ENCODE measurements at regions not wholly inside any gene's neighbourhood (a gene's known extent, or its start where the extent isn't known, plus 50 kb on each side); places are given as distances from the start of the nearest gene placed in this dataset.
"Not testable (repeated sequence)": the region's sequence is repeated elsewhere in the genome, so short reads cannot be mapped to it uniquely, and the experiment has no call there.

- no peak for DNase-seq
Observed at GRCh38 chr3:163601426-163601825, 1476.9 kb downstream of the SI start.

GRCh38 chr3:163587342-163587741 is 1491.0 kb downstream of the SI start:
- DNase-seq, result no peak

GRCh38 chr3:163582967-163583366 is 1495.3 kb downstream of the SI start:
- DNase-seq, result no peak

GRCh38 chr3:163577271-163577670 is 1501.0 kb downstream of the SI start:
- DNase-seq, result no peak

- DNase-seq, result no peak
Observed at GRCh38 chr3:163576314-163576713, 1502.0 kb downstream of the SI start.

- DNase-seq, result no peak
Observed at GRCh38 chr3:163573324-163573723, 1505.0 kb downstream of the SI start.

- DNase-seq, result no peak
Observed at GRCh38 chr3:163572856-163573255, 1505.4 kb downstream of the SI start.

GRCh38 chr3:163563485-163563884 is 1514.8 kb downstream of the SI start:
- DNase-seq, result no peak

- no peak for DNase-seq
Observed at GRCh38 chr3:163562625-163563024, 1515.7 kb downstream of the SI start.

GRCh38 chr3:163561151-163561550 is 1517.1 kb downstream of the SI start:
- DNase-seq, result no peak

GRCh38 chr3:163560459-163560858 is 1517.8 kb downstream of the SI start:
- DNase-seq, result no peak

GRCh38 chr3:163556813-163557523 is 1521.3 kb downstream of the SI start:
- no peak for DNase-seq

- no peak for DNase-seq
Observed at GRCh38 chr3:163555918-163556317, 1522.4 kb downstream of the SI start.

GRCh38 chr3:163552659-163552966 is 1525.7 kb downstream of the SI start:
- DNase-seq, result no peak

- DNase-seq, result not testable (repeated sequence)
Observed at GRCh38 chr3:163551915-163552658, 1526.2 kb downstream of the SI start.

GRCh38 chr3:163548015-163548414 is 1530.3 kb downstream of the SI start:
- no peak for DNase-seq

- DNase-seq, result no peak
Observed at GRCh38 chr3:163547014-163547685, 1531.1 kb downstream of the SI start.

- DNase-seq, result no peak
Observed at GRCh38 chr3:163543662-163544061, 1534.6 kb downstream of the SI start.

- no peak for DNase-seq
Observed at GRCh38 chr3:163541629-163542028, 1536.7 kb downstream of the SI start.

- no peak for DNase-seq
Observed at GRCh38 chr3:163538387-163538786, 1539.9 kb downstream of the SI start.

- no peak for DNase-seq
Observed at GRCh38 chr3:163533381-163533780, 1544.9 kb downstream of the SI start.

GRCh38 chr3:163523375-163523774 is 1554.9 kb downstream of the SI start:
- DNase-seq, result no peak

- DNase-seq, result no peak
Observed at GRCh38 chr3:163521261-163521660, 1557.0 kb downstream of the SI start.

- DNase-seq, result no peak
Observed at GRCh38 chr3:163518065-163518464, 1560.2 kb downstream of the SI start.

Measured in SIG-M5 (cell line).